Stomach (tissue), 8 donors: ENCODE measurements at regions not wholly inside any gene's neighbourhood (a gene's known extent, or its start where the extent isn't known, plus 50 kb on each side); places are given as distances from the start of the nearest gene placed in this dataset.

Experiments
- DNase-seq, 2 donors: peaks; one replicate each; pipeline versions ENCODE4 v3.0.0 to v3.0.0-alpha.2; 2013 to 2019
- H3K27ac ChIP-seq, 5 donors: fragments of 200-600 bp in 4 of 5; sonication (generic) in 4 of 5; one replicate each; pipeline ENCODE4 v1.5.1; 2013 to 2019; ENCODE audit warnings: mild to moderate bottlenecking in 1 of 5, moderate library complexity in 1 of 5
- H3K27me3 ChIP-seq, 3 donors: fragments of 200-600 bp; sonication (generic); one replicate each; pipeline ENCODE4 v1.5.1; 2017 to 2019; ENCODE audit warnings: mixed run types in 1 of 3
- H3K36me3 ChIP-seq, 4 donors: fragments of 200-600 bp; sonication (generic); 1 replicate in 3 of 4; 2 replicates in 1 of 4; pipeline ENCODE4 v1.5.1; 2016 to 2019
- H3K4me1 ChIP-seq, 4 donors: fragments of 200-600 bp; sonication (generic); one replicate each; pipeline ENCODE4 v1.5.1; 2016 to 2019
- H3K4me3 ChIP-seq, 4 donors: fragments of 200-600 bp; sonication (generic) in 3 of 4; one replicate each; pipeline ENCODE4 v1.5.1; 2016 to 2019; ENCODE audit warnings: mild to moderate bottlenecking in 1 of 4
- H3K9me3 ChIP-seq, 4 donors: fragments of 200-600 bp; sonication (generic); one replicate each; pipeline ENCODE4 v1.5.1; 2016 to 2019
- EP300 ChIP-seq: sonication (generic); formaldehyde crosslinking; IDR thresholded peaks from one replicate; pipeline ENCODE4 v1.6.1; 2017; ENCODE audit warnings: antibody characterized with exemption
- POLR2A ChIP-seq, 4 donors: fragments of 450-650 bp; IDR thresholded peaks; one replicate each; pipeline ENCODE4 v1.6.1; 2016; ENCODE audit warnings: antibody characterized with exemption in 4 of 4, control low read depth in 2 of 4, mild to moderate bottlenecking in 1 of 4, moderate library complexity in 1 of 4
- POLR2AphosphoS5 ChIP-seq, 3 donors: sonication (generic); formaldehyde crosslinking; IDR thresholded peaks; one replicate each; pipeline ENCODE4 v1.6.1; 2016; ENCODE audit warnings: antibody characterized with exemption in 3 of 3
- WGBS, 5 donors: extraction: QIAGEN DNeasy Blood & Tissue Kit in 3 of 5; methylation state at CpG; one replicate each; pipeline versions ENCODE4 v1.1.5 to v1.1.7; 2013 to 2018; 5-methylcytosine and 5-hydroxymethylcytosine counted together
- intact Hi-C: fragments of 100-400 bp; cut with DNase I; formaldehyde crosslinking; loops from one replicate; pipeline ENCODE4 v1.15.1; 2023; ENCODE audit warnings: low total_unique reads
- TF ChIP-seq, protein P1 (sequence below), 7 experiments: fragments of 450-650 bp in 4 of 7; fragments of 200-600 bp in 3 of 7; sonication (generic) in 3 of 7; IDR thresholded peaks; one replicate each; pipeline ENCODE4 v1.5.1; 2016 to 2019; ENCODE audit warnings: antibody characterized with exemption in 7 of 7, control low read depth in 2 of 7, mild to moderate bottlenecking in 1 of 7
- donor health status: healthy with polysubstance abuse.
- donor health status: Bipolar disorder and iron deficiency.
- donor health status: healthy.

DNA sequence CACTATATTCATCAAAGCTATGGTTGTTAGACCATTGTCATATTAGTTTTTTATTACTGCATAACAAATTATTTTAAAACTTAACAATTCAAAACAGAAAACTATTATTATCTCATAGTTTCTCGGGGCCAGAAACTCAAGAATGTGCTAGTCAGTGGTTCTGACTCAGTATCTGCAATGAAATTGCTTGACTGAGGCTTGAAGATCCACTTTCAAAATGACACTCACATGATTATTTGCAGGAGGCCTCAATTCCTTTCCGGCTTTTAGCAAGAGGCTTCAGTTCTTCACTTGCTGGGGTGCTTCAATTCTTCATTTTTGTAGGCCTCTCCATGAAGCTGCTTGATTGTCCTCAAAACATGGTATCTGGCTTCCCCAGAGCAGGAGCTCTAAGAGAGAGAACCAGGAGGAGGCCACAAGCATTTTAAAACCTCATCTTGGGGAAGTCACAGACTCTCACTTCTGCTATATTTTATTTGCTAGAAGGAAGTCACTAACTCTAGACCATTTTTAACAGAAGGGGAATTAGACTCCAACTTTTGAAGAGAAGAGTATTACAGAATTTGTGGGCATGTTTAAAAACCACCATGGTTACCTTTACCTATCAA lies 383.7 kb downstream of the MFSD1 start:
- DNase-seq, result no peak

DNA sequence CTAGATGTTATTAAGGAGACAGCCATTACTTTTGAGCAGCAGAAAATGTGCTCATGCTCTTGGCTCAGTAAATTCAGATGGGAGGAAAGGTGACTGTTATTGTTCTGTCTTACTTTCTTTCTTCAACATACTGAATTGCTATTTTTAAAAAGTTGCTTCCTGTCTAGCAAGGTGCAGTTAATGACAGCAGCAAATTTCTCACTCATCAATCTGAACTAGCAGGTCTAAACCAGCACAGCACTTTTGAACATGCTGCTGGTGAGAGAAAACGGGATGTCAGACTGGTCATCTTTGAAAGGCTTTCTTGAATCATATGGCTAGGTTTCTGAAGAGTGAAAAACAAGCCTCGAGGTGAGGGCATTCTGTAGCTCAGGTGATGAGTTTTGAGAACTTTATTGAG lies 384.7 kb downstream of the MFSD1 start:
- intact Hi-C loops, result no loop called here
- Histone ChIP-seq H3K4me3 (no peak overlapping the region), H3K9me3 (no peaks in the 10 kb centered on the region), H3K27ac (no peak overlapping the region), H3K4me1 (peaks cover 0 to 13% (median 7%) of the 10 kb centered on the region in 4 donors), H3K27me3 (no peaks in the 10 kb centered on the region), H3K36me3 (no peaks in the 10 kb centered on the region)
- TF ChIP-seq EP300 (no peak), POLR2AphosphoS5 (IDR thresholded peaks at IDR 0.05) (no peak), POLR2A (IDR thresholded peaks at IDR 0.05) (no peak)
- TF ChIP-seq, protein P1, sequence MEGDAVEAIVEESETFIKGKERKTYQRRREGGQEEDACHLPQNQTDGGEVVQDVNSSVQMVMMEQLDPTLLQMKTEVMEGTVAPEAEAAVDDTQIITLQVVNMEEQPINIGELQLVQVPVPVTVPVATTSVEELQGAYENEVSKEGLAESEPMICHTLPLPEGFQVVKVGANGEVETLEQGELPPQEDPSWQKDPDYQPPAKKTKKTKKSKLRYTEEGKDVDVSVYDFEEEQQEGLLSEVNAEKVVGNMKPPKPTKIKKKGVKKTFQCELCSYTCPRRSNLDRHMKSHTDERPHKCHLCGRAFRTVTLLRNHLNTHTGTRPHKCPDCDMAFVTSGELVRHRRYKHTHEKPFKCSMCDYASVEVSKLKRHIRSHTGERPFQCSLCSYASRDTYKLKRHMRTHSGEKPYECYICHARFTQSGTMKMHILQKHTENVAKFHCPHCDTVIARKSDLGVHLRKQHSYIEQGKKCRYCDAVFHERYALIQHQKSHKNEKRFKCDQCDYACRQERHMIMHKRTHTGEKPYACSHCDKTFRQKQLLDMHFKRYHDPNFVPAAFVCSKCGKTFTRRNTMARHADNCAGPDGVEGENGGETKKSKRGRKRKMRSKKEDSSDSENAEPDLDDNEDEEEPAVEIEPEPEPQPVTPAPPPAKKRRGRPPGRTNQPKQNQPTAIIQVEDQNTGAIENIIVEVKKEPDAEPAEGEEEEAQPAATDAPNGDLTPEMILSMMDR (IDR thresholded peaks at IDR 0.05), result no peak
- no peak for DNase-seq
- 49 to 56% (median 53%) methylated on average over 2 of the region's 2 CpGs for WGBS, 5 donors

More for the DNA sequence above, 383.7 kb downstream of the MFSD1 start:
- TF ChIP-seq EP300 (no peak), POLR2AphosphoS5 (IDR thresholded peaks at IDR 0.05) (no peak), POLR2A (IDR thresholded peaks at IDR 0.05) (no peak)
- TF ChIP-seq, protein P1 (IDR thresholded peaks at IDR 0.05), result no peak
- no peak overlapping the region for H3K4me3 ChIP-seq
- H3K27me3 ChIP-seq, result no peaks in the 10 kb centered on the region
- no peaks in the 10 kb centered on the region for H3K9me3 ChIP-seq
- no peak overlapping the region for H3K27ac ChIP-seq
- H3K36me3 ChIP-seq, result no peaks in the 10 kb centered on the region
- intact Hi-C loops, result no loop called here
- H3K4me1 ChIP-seq, result peaks cover 0 to 13% (median 7%) of the 10 kb centered on the region in 4 donors
- WGBS, 5 donors, result 78 to 90% (median 82%) methylated on average over 2 of the region's 2 CpGs

DNA sequence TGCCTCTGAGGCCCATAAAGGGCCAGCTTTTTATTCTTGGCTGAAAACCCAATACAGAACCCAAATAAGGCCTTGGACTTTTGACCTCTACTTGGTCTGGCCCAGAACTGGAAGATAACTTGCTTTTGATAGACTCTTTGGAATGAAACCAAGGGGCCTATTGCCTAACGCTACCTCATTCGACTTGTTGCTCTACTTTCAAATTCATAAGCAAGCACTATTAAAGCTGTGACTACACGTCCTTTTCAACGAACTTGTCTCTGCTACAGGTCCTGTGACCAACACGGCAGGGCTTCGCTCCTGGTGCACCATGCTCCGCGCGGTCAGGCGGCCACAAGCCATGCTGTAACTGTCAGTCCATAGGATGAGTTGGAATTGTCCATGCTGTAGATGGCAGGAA lies 385.4 kb downstream of the MFSD1 start:
- Histone ChIP-seq H3K4me1 (peaks cover 0 to 13% (median 7%) of the 10 kb centered on the region in 4 donors), H3K4me3 (no peak overlapping the region), H3K27me3 (no peaks in the 10 kb centered on the region), H3K9me3 (no peaks in the 10 kb centered on the region), H3K27ac (peak overlapping the region in 4 of 5 donors; percentile 2 to 36 (median 27)), H3K36me3 (no peaks in the 10 kb centered on the region)
- TF ChIP-seq, protein P1 (IDR thresholded peaks at IDR 0.05), result no peak
- TF ChIP-seq POLR2AphosphoS5 (IDR thresholded peaks at IDR 0.05), result peak; percentile 3 to 68 (median 11)
- 41 to 80% (median 56%) methylated on average over 10 of the region's 10 CpGs for WGBS, 5 donors
- intact Hi-C loops, result no loop called here
- peak; percentile 15 to 31 for DNase-seq

DNA sequence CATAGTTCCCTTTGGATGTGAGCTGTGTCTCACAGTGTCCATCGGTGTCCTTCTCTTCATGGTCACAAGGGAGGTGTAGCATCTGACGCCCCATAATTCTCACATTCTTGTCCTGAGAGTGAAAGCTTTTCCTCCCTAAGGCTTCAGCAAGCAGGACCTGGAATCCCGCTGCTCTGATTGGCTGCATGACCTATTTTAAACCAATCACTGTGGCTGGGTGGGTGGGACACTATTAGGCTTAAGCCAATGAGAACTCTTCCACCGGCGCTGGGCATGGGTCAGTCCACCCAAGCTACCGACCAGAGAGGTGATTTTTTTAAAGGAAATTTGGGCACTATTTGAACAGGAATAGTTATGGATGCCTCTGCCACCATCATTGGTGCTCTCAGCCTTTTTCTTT lies 385.9 kb downstream of the MFSD1 start:
- intact Hi-C loops, result no loop called here
- Histone ChIP-seq H3K4me1 (peaks cover 0 to 13% (median 7%) of the 10 kb centered on the region in 4 donors), H3K27ac (peak overlapping the region in 4 of 5 donors; percentile 2 to 36 (median 27)), H3K27me3 (no peaks in the 10 kb centered on the region), H3K36me3 (no peaks in the 10 kb centered on the region), H3K9me3 (no peaks in the 10 kb centered on the region), H3K4me3 (no peak overlapping the region)
- no peak for DNase-seq
- TF ChIP-seq POLR2AphosphoS5 (IDR thresholded peaks at IDR 0.05) (no peak), EP300 (no peak), POLR2A (IDR thresholded peaks at IDR 0.05) (no peak)
- TF ChIP-seq, protein P1 (IDR thresholded peaks at IDR 0.05), result no peak
- WGBS, 5 donors, result 73 to 80% (median 78%) methylated on average over 6 of the region's 6 CpGs
